ENCODE measurements at regions not wholly inside any gene's neighbourhood (a gene's known extent, or its start where the extent isn't known, plus 50 kb on each side); places are given as distances from the start of the nearest gene placed in this dataset.

- H3K9me3 ChIP-seq (ENCODE audit: insufficient read depth, low read length) = no peaks in the 10 kb centered on the region
These were observed 64.0 kb upstream of the CEP85L start for GRCh38 chr6:118715376-118715775.

GRCh38 chr6:118714756-118715155 is 63.4 kb upstream of the CEP85L start:
- H3K27me3 ChIP-seq (ENCODE audit: low read depth, low read length) = 0 out of 2 replicates have a peak, but pooled peaks cover 7% of the 10 kb centered on the region
- no peaks in the 10 kb centered on the region for H3K9me3 ChIP-seq (ENCODE audit: insufficient read depth, low read length)
- H4K20me1 ChIP-seq (ENCODE audit: insufficient read depth, low read length) = no peaks in the 10 kb centered on the region
- H3K4me1 ChIP-seq (ENCODE audit: low read length) = peaks cover 25% of the 10 kb centered on the region
- H3K4me2 ChIP-seq (ENCODE audit: low read length) = no peak overlapping the region
- H3K27ac ChIP-seq (ENCODE audit: low read length) = no peak overlapping the region
- H3K4me3 ChIP-seq (ENCODE audit: low read length) = no peak overlapping the region
- TF ChIP-seq EZH2phosphoT487 (IDR thresholded peaks at IDR 0.05; ENCODE audit: low read depth) = no peak
- TF ChIP-seq CTCF (IDR thresholded peaks at IDR 0.05; ENCODE audit: low read depth, low read length) = no peak
- no peak overlapping the region for H3K9ac ChIP-seq (ENCODE audit: low read length)
- no peak overlapping the region for H2AFZ ChIP-seq (ENCODE audit: low read depth, low read length)
- no peaks in the 10 kb centered on the region for H3K79me2 ChIP-seq (ENCODE audit: low read length)
- no peaks in the 10 kb centered on the region for H3K36me3 ChIP-seq (replicated peaks; ENCODE audit: low read depth, low read length)

More at GRCh38 chr6:118715376-118715775, 64.0 kb upstream of the CEP85L start:
- H2AFZ ChIP-seq (ENCODE audit: low read depth, low read length) = no peak overlapping the region
- H3K4me2 ChIP-seq (ENCODE audit: low read length) = no peak overlapping the region
- H3K79me2 ChIP-seq (ENCODE audit: low read length) = no peaks in the 10 kb centered on the region
- no peak for TF ChIP-seq EZH2phosphoT487 (IDR thresholded peaks at IDR 0.05; ENCODE audit: low read depth)
- TF ChIP-seq CTCF (IDR thresholded peaks at IDR 0.05; ENCODE audit: low read depth, low read length) = no peak
- H3K9ac ChIP-seq (ENCODE audit: low read length) = no peak overlapping the region
- no peaks in the 10 kb centered on the region for H3K36me3 ChIP-seq (replicated peaks; ENCODE audit: low read depth, low read length)
- H3K27ac ChIP-seq (ENCODE audit: low read length) = no peak overlapping the region
- peaks cover 25% of the 10 kb centered on the region for H3K4me1 ChIP-seq (ENCODE audit: low read length)
- H3K27me3 ChIP-seq (ENCODE audit: low read depth, low read length) = 0 out of 2 replicates have a peak, but pooled peaks cover 7% of the 10 kb centered on the region
- no peaks in the 10 kb centered on the region for H4K20me1 ChIP-seq (ENCODE audit: insufficient read depth, low read length)
- no peak overlapping the region for H3K4me3 ChIP-seq (ENCODE audit: low read length)

- no peak overlapping the region for H3K9ac ChIP-seq (ENCODE audit: low read length)
- no peak overlapping the region for H3K4me2 ChIP-seq (ENCODE audit: low read length)
- no peak overlapping the region for H3K27ac ChIP-seq (ENCODE audit: low read length)
- peaks cover 18% of the 10 kb centered on the region for H3K4me1 ChIP-seq (ENCODE audit: low read length)
- peaks cover 7% of the 10 kb centered on the region; the same call in 1 of the 2 replicates for H3K27me3 ChIP-seq (ENCODE audit: low read depth, low read length)
- H3K79me2 ChIP-seq (ENCODE audit: low read length) = no peaks in the 10 kb centered on the region
- no peaks in the 10 kb centered on the region for H4K20me1 ChIP-seq (ENCODE audit: insufficient read depth, low read length)
- H3K4me3 ChIP-seq (ENCODE audit: low read length) = no peak overlapping the region
- TF ChIP-seq CTCF (IDR thresholded peaks at IDR 0.05; ENCODE audit: low read depth, low read length) = no peak
- TF ChIP-seq EZH2phosphoT487 (IDR thresholded peaks at IDR 0.05; ENCODE audit: low read depth) = no peak
- no peaks in the 10 kb centered on the region for H3K9me3 ChIP-seq (ENCODE audit: insufficient read depth, low read length)
- no peak overlapping the region for H2AFZ ChIP-seq (ENCODE audit: low read depth, low read length)
- no peaks in the 10 kb centered on the region for H3K36me3 ChIP-seq (replicated peaks; ENCODE audit: low read depth, low read length)
These were observed 61.6 kb upstream of the CEP85L start for GRCh38 chr6:118712969-118713368.

- no peak overlapping the region for H3K4me2 ChIP-seq (ENCODE audit: low read length)
- H3K27ac ChIP-seq (ENCODE audit: low read length) = no peak overlapping the region
- H2AFZ ChIP-seq (ENCODE audit: low read depth, low read length) = 0 out of 2 replicates have a peak overlapping the region, but pooled peaks have one; percentile 70
- no peaks in the 10 kb centered on the region for H3K9me3 ChIP-seq (ENCODE audit: insufficient read depth, low read length)
- H4K20me1 ChIP-seq (ENCODE audit: insufficient read depth, low read length) = no peaks in the 10 kb centered on the region
- H3K27me3 ChIP-seq (ENCODE audit: low read depth, low read length) = peaks cover 7% of the 10 kb centered on the region; the same call in 1 of the 2 replicates
- TF ChIP-seq EZH2phosphoT487 (IDR thresholded peaks at IDR 0.05; ENCODE audit: low read depth) = no peak
- TF ChIP-seq CTCF (IDR thresholded peaks at IDR 0.05; ENCODE audit: low read depth, low read length) = no peak
- no peaks in the 10 kb centered on the region for H3K36me3 ChIP-seq (replicated peaks; ENCODE audit: low read depth, low read length)
- no peaks in the 10 kb centered on the region for H3K79me2 ChIP-seq (ENCODE audit: low read length)
- H3K9ac ChIP-seq (ENCODE audit: low read length) = no peak overlapping the region
- no peak overlapping the region for H3K4me3 ChIP-seq (ENCODE audit: low read length)
- peaks cover 18% of the 10 kb centered on the region for H3K4me1 ChIP-seq (ENCODE audit: low read length)
These were observed 59.2 kb upstream of the CEP85L start for GRCh38 chr6:118710616-118711015.

All from OCI-LY3 (cell line).